ENCODE measurements at regions not wholly inside any gene's neighbourhood (a gene's known extent, or its start where the extent isn't known, plus 50 kb on each side); places are given as distances from the start of the nearest gene placed in this dataset.

DNA sequence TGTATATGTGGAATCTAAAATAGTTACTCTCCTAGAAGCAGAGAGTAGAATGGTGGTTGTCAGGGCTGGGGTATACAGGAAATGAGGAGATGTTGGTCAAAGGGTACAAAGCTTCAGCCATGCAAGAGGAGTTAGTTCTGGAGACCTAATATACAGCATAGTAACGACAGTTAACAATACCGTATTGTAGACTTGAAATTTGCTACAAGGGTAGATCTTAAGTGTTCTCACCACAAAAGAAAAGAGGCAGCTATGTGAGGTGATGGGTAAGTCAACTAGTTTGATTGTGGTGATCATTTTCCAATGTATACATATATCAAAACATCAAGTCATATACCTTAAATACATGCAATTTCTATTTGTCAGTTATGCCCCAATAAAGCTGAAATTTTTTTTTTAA is 98.2 kb upstream of the CYP1B1 start:
- H3K27ac ChIP-seq, result no peak overlapping the region
- TF ChIP-seq ZFX (IDR thresholded peaks at IDR 0.05), result no peak
- TF ChIP-seq, protein P1, sequence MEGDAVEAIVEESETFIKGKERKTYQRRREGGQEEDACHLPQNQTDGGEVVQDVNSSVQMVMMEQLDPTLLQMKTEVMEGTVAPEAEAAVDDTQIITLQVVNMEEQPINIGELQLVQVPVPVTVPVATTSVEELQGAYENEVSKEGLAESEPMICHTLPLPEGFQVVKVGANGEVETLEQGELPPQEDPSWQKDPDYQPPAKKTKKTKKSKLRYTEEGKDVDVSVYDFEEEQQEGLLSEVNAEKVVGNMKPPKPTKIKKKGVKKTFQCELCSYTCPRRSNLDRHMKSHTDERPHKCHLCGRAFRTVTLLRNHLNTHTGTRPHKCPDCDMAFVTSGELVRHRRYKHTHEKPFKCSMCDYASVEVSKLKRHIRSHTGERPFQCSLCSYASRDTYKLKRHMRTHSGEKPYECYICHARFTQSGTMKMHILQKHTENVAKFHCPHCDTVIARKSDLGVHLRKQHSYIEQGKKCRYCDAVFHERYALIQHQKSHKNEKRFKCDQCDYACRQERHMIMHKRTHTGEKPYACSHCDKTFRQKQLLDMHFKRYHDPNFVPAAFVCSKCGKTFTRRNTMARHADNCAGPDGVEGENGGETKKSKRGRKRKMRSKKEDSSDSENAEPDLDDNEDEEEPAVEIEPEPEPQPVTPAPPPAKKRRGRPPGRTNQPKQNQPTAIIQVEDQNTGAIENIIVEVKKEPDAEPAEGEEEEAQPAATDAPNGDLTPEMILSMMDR (conservative IDR thresholded peaks at IDR 0.05), result no peak

DNA sequence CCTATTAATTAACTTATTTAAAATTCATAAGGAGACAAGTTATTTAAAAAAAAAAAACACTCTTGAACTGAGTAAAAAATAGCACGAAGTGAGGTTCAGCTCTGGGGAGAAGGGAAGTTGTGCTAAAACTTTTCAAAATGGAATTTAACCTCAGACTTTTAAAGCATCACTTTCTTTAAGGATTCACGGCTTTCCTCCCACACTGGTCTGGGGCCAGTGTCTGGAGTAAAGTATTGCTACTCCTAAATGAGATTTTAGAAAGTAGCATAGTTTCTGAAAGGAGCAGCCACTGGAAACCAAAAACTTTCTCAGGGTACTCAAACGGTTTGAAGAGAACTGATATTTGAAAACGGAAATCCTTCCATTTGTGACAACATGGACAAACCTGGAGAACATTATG is 97.7 kb upstream of the CYP1B1 start:
- H3K27ac ChIP-seq, result no peak overlapping the region
- TF ChIP-seq, protein P1 (conservative IDR thresholded peaks at IDR 0.05), result no peak
- no peak for TF ChIP-seq ZFX (IDR thresholded peaks at IDR 0.05)

DNA sequence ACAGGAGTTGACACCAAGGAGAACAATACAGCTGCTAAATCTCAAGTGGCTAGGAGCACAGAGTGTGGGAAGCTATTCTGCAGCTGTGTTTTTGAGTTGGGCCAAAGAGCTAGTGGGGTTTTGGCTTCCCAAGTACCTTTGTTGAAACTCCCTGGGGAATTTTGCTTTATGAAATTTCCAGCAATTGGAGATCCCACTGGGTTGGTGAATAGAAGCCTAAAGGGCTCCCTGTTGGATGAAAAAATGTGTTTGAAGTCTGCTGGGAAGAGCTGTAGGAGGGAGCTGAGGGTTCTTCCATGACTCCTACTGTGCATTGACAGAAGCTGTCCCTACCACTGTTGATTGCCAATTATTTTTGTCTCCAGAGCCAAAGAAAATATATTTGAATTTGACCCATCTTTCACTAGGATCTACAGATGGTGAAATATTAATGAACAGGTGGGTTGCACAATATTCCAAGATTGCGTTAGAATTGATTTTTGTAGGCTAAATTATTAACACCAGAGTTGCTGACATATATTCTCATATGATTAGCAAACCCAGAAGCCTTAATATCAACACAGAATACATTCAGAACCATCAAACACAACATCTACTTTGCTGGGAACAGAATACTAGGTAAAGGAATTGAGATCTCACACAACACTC is 95.4 kb upstream of the CYP1B1 start:
- no peak overlapping the region for H3K27ac ChIP-seq
- TF ChIP-seq ZFX (IDR thresholded peaks at IDR 0.05), result no peak
- TF ChIP-seq, protein P1 (conservative IDR thresholded peaks at IDR 0.05), result no peak

DNA sequence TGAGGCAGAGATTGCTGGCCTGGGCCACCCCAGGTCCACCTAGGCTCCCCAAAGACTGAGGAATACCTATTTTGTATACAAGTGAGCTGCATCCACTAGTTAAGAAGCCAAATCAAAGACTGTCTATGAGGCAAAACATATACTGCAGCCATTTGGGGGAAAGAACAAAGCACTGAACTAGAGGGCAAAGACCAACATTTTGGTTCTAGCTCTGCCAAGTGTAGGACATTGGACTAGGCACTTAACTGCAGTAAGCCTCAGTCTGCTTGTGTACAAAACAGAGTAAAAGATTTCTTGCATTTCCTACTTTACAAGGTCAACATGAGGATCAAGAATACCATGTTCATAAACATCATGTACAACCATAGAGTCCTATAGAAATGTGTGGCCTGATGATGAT is 94.8 kb upstream of the CYP1B1 start:
- TF ChIP-seq, protein P1 (conservative IDR thresholded peaks at IDR 0.05), result no peak
- no peak for TF ChIP-seq ZFX (IDR thresholded peaks at IDR 0.05)
- H3K27ac ChIP-seq, result no peak overlapping the region

DNA sequence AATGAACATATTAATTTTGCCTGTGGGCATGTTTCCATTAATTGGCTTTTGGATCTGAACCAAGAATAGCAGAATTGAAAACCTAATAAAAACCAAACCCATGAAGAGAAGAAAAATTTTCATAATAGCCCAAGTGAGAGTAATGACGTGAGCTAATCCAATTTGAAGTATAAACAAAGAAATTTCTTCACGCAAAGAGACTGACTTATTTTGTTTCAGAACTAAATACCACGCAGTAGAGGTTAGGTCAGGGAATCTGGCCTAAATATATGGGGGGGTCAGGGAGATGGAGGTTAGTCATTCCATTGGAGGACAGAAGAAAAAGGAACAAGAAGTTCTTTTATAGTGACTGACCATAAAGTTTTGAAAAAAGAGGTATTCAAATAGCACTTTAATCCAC is 94.1 kb upstream of the CYP1B1 start:
- no peak for TF ChIP-seq ZFX (IDR thresholded peaks at IDR 0.05)
- TF ChIP-seq, protein P1 (conservative IDR thresholded peaks at IDR 0.05), result no peak
- no peak overlapping the region for H3K27ac ChIP-seq

DNA sequence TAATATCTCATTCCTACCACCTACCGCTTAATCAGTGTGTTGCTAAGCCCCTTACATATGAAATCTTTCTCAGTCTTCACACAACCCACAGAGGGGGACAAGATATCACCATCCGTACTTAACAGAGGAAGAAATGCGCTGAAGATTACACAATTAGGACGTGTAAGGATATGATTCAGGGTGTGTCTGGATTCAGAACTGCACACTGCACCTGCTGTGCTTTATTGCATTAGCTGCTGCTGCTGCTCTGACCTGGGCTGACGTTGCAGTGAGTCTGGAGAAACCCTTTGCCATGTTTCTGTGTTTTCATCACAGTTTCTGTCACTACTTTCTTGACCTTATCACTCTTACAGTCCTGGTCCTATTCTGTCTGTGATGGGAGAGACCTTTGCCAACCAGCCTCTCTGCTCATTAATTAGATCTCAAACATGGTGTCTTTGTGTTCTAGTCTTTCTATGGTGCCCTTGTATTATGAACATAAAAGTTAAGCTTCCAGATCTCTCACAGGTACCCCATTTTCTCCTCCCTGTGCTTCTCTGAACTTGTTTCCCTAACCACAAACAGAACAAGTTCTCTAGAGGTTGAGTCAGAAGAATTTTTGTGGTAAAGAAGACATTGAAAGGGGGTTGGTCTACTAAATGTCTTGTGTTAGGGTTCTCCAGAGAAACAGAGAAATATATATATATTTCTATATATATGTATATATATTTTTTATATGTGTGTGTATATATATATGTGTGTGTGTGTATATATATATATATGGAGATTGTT is 92.9 kb upstream of the CYP1B1 start:
- H3K27ac ChIP-seq, result no peak overlapping the region
- no peak for TF ChIP-seq ZFX (IDR thresholded peaks at IDR 0.05)
- TF ChIP-seq, protein P1 (conservative IDR thresholded peaks at IDR 0.05), result no peak

DNA sequence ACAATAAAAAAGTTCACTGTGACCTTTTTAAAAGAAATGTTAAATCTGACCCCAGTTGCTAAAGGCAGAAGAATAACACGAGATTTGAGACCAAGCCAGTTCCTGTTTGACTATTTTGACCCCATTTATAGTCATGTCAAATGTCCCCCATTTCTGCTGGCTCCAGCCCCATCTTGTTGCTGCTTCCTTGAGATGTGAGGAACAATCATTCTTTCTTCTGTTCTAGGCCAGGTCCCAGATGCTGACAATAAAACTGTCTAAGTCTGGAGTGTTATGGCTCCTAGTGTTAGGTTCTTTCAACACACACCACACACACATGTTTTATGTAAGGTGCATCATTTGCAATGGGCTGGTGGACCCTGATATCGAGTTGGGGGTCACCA is 92.0 kb upstream of the CYP1B1 start:
- no peak overlapping the region for H3K27ac ChIP-seq
- TF ChIP-seq, protein P1 (conservative IDR thresholded peaks at IDR 0.05), result no peak
- TF ChIP-seq ZFX (IDR thresholded peaks at IDR 0.05), result no peak

Data from C4-2B (cell line).